Astrocyte of the cerebellum (primary cell): ENCODE measurements at regions not wholly inside any gene's neighbourhood (a gene's known extent, or its start where the extent isn't known, plus 50 kb on each side); places are given as distances from the start of the nearest gene placed in this dataset.
"Not testable (repeated sequence)": the region's sequence is repeated elsewhere in the genome, so short reads cannot be mapped to it uniquely, and the experiment has no call there.

Experiments
- DNase-seq: peaks from one replicate; pipeline ENCODE4 v3.0.0-alpha.2; 2011; ENCODE audit warnings: low read depth
- H3K4me3 ChIP-seq: 2 replicates; pipeline ENCODE4 v1.5.1; 2011; ENCODE audit warnings: mild to moderate bottlenecking, low read depth, low read length, moderate library complexity
- in situ Hi-C: cut with HindIII; loops from 2 replicates; pipeline ENCODE4 v1.10.0; 2017; ENCODE audit warnings: low sequenced_read_pairs
- TF ChIP-seq, protein P1 (sequence below): IDR thresholded peaks from 2 replicates; pipeline ENCODE4 v1.5.1; 2012; ENCODE audit warnings: low read length, low read depth, moderate library complexity, mild to moderate bottlenecking; ENCODE audit errors: missing control alignments

DNA sequence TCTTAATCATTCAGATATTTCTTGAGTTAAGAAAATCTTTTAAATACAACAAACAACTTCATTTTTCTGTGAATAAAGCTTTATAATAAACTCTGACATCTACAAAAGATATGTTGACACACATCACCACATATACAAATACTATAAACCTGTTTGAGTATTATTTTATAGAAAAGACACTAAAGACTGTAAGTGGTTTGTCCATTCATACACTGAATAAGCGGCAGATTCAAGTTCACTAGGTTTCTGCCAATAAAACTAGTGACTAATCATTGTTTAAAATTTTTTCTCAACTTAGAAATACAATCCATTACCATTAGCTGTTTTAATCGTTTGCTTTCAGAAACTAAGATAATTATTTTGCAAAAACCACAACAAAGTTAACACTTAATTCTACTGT is 1900.0 kb downstream of the C4orf33 start:
- TF ChIP-seq, protein P1, sequence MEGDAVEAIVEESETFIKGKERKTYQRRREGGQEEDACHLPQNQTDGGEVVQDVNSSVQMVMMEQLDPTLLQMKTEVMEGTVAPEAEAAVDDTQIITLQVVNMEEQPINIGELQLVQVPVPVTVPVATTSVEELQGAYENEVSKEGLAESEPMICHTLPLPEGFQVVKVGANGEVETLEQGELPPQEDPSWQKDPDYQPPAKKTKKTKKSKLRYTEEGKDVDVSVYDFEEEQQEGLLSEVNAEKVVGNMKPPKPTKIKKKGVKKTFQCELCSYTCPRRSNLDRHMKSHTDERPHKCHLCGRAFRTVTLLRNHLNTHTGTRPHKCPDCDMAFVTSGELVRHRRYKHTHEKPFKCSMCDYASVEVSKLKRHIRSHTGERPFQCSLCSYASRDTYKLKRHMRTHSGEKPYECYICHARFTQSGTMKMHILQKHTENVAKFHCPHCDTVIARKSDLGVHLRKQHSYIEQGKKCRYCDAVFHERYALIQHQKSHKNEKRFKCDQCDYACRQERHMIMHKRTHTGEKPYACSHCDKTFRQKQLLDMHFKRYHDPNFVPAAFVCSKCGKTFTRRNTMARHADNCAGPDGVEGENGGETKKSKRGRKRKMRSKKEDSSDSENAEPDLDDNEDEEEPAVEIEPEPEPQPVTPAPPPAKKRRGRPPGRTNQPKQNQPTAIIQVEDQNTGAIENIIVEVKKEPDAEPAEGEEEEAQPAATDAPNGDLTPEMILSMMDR, result no peak
- no peak for DNase-seq
- in situ Hi-C loops, result no loop called here
- H3K4me3 ChIP-seq, result no peak overlapping the region

DNA sequence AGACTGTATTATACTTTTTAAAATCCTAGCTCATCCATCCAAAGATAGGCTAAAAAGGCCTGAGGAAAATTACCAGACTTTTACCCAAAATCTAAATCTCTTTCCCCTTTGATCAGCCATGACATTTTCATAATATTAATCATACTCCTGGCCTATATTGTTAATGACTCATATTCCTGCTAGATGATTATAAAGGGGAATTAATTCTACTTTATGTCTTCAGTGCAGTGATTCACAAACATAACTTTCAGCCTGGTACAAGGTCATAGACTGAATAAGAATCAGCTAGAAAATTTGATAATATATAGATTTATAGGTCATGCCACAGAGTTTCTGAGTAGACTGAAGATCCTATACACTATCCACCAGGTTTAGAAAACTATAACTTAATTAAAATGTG is 1905.4 kb downstream of the C4orf33 start:
- H3K4me3 ChIP-seq, result no peak overlapping the region
- no peak for DNase-seq
- in situ Hi-C loops, result no loop called here
- TF ChIP-seq, protein P1, result no peak

DNA sequence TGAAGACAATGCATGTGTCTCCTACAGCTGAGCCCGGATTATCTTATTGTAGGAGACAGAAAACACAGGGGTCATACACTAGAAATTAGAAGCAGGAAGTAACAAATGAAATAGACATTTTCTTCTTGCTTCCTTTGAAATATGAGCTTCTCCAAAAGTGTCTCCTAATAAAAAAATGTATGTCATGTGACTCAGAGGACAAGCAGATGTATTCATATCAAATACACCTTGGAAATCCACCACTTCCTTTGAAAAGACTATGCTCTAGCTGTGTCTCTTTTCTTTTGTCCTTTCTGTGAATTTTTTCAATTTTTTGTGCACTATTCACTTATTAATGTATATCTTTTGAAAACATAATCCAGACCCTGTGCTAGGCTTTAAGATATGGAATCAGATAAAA is 1906.2 kb downstream of the C4orf33 start:
- TF ChIP-seq, protein P1, result no peak
- no peak for DNase-seq
- H3K4me3 ChIP-seq, result no peak overlapping the region
- in situ Hi-C loops, result no loop called here

DNA sequence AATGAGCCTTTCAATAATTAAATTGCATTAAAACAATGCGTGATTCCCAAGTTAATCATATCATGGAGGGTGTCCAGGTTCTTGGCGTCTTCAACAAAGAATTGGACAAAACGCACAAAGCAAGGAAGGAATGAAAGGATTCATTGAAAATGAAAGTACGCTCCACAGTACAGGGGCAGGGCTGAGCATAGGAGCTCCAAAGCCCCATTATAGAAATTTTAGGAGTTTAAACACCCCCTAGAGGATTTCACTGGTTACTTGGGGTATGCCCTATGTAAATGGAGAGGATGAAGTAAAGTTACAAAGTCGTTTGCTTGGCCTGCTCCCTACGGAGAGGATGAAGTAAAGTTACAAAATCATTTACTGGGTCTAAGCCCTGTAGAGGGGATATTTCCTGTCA is 1910.4 kb downstream of the C4orf33 start:
- no peak for DNase-seq
- in situ Hi-C loops, result no loop called here
- no peak overlapping the region for H3K4me3 ChIP-seq
- TF ChIP-seq, protein P1, result no peak

DNA sequence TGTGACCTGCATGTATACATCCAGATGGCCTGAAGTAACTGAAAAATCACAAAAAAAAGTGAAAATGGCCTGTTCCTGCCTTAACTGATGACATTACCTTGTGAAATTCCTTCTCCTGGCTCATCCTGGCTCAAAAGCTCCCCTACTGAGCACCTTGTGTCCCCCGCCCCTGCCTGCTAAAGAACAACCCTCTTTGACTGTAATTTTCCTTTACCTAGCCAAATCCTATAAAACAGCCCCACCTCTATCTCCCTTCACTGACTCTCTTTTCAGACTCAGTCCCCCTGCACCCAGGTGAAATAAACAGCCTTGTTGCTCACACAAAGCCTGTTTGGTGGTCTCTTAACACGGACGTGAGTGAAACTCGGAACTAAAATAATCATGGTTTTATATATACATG is 1916.0 kb downstream of the C4orf33 start:
- H3K4me3 ChIP-seq, in situ Hi-C loops, DNase-seq: not testable (repeated sequence)

DNA sequence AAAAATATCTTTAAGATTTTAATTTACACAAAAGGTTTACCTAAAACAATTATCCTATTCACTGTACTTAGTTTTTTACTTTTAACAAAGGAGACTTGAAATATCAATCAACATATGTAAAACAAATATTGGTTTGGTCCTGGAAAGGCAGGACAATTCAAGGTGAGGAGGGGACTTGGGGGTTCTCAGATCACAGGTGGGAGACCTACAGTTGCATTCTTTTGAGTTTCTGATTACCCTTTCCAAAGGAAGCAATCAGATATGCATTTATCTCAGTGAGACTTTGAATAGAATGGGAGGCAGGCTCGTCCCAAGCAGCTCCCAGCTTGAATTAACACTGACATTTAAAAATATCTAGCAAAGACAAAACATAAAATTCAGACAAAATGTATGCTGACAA is 1917.3 kb downstream of the C4orf33 start:
- TF ChIP-seq, protein P1, result no peak
- no peak for DNase-seq
- in situ Hi-C loops, result no loop called here
- H3K4me3 ChIP-seq, result no peak overlapping the region

DNA sequence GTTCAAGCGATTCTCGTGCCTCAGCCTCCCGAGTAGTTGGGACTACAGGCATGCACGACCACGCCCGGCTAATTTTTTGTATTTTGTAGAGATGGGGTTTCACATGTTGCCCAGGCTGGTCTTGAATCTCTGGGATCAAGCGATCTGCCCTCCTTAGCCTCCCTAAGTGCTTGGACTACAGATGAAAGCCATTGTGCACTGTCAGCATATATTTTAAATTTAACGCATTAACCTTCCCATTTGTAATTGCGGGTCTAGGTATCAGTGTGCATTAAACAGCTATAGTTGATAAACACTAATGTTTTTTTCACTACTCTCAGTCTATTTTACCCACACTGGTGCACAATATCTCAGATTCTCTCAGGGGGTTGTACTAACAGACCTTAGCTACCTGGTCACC is 1930.8 kb downstream of the C4orf33 start:
- in situ Hi-C loops, result no loop called here
- no peak overlapping the region for H3K4me3 ChIP-seq
- TF ChIP-seq, protein P1, result no peak
- no peak for DNase-seq
